Activated T-cell treated with anti-CD3 and anti-CD28 coated beads, Interleukin-2, amount 50 U/mL, for 48 hours (primary cell): ENCODE measurements at regions not wholly inside any gene's neighbourhood (a gene's known extent, or its start where the extent isn't known, plus 50 kb on each side); places are given as distances from the start of the nearest gene placed in this dataset.

Experiments used
- DNase-seq, 2 experiments: peaks; one replicate each; pipeline ENCODE4 v3.0.0-alpha.2; 2020

GRCh38 chr12:66043035-66043434 lies 87.5 kb downstream of the LLPH start:
- DNase-seq, result no peak

- no peak for DNase-seq
These were observed 88.7 kb downstream of the LLPH start for GRCh38 chr12:66041651-66042363.

- DNase-seq, result no peak
These were observed 94.2 kb downstream of the LLPH start for GRCh38 chr12:66036317-66036716.

- no peak for DNase-seq
These were observed 95.1 kb downstream of the LLPH start for GRCh38 chr12:66035288-66035966.

- no peak for DNase-seq
These were observed 97.4 kb downstream of the LLPH start for GRCh38 chr12:66033151-66033550.

- no peak for DNase-seq
These were observed 97.8 kb downstream of the LLPH start for GRCh38 chr12:66032739-66033138.

- DNase-seq, result no peak
These were observed 100.3 kb downstream of the LLPH start for GRCh38 chr12:66030217-66030781.

GRCh38 chr12:66028390-66028789 lies 102.2 kb downstream of the LLPH start:
- no peak for DNase-seq

- no peak for DNase-seq
These were observed 105.1 kb downstream of the LLPH start for GRCh38 chr12:66025477-66025876.

GRCh38 chr12:66024949-66025348 lies 105.6 kb downstream of the LLPH start:
- no peak for DNase-seq

GRCh38 chr12:66020481-66020880 lies 110.1 kb downstream of the LLPH start:
- DNase-seq, result no peak

- no peak for DNase-seq
These were observed 112.8 kb downstream of the LLPH start for GRCh38 chr12:66017736-66018135.
